ENCODE measurements at regions not wholly inside any gene's neighbourhood (a gene's known extent, or its start where the extent isn't known, plus 50 kb on each side); places are given as distances from the start of the nearest gene placed in this dataset.

GRCh38 chr21:14318578-14318977, 64.4 kb downstream of the HSPA13 start:
- TF ChIP-seq, protein P1, sequence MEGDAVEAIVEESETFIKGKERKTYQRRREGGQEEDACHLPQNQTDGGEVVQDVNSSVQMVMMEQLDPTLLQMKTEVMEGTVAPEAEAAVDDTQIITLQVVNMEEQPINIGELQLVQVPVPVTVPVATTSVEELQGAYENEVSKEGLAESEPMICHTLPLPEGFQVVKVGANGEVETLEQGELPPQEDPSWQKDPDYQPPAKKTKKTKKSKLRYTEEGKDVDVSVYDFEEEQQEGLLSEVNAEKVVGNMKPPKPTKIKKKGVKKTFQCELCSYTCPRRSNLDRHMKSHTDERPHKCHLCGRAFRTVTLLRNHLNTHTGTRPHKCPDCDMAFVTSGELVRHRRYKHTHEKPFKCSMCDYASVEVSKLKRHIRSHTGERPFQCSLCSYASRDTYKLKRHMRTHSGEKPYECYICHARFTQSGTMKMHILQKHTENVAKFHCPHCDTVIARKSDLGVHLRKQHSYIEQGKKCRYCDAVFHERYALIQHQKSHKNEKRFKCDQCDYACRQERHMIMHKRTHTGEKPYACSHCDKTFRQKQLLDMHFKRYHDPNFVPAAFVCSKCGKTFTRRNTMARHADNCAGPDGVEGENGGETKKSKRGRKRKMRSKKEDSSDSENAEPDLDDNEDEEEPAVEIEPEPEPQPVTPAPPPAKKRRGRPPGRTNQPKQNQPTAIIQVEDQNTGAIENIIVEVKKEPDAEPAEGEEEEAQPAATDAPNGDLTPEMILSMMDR (IDR thresholded peaks at IDR 0.05; ENCODE audit: poor library complexity) = no peak
- no peak for TF ChIP-seq EZH2 (IDR thresholded peaks at IDR 0.05; ENCODE audit: borderline replicate concordance)
- no peak for TF ChIP-seq EZH2phosphoT487 (IDR thresholded peaks at IDR 0.05; ENCODE audit: low read depth, severe bottlenecking, unreplicated experiment)

Measured in hepatocyte (in vitro differentiated cells).